ENCODE measurements at regions not wholly inside any gene's neighbourhood (a gene's known extent, or its start where the extent isn't known, plus 50 kb on each side); places are given as distances from the start of the nearest gene placed in this dataset.

GRCh38 chr21:25406887-25407579 lies 200.2 kb downstream of the MRPL39 start:
- TF ChIP-seq CTCF (IDR thresholded peaks at IDR 0.05; ENCODE audit: control extremely low read depth in 1 of 3, insufficient read depth in 1 of 3, low read depth in 1 of 3, low read length in 3 of 3) (no peak), POLR2A (IDR thresholded peaks at IDR 0.05; ENCODE audit: control extremely low read depth in 1 of 2, low read depth in 2 of 2, low read length in 2 of 2) (no peak), ATF2 (IDR thresholded peaks at IDR 0.05; ENCODE audit: low read length) (no peak), RBBP5 (IDR thresholded peaks at IDR 0.05; ENCODE audit: borderline replicate concordance, low read depth, low read length) (no peak), GABPA (IDR thresholded peaks at IDR 0.05; ENCODE audit: borderline replicate concordance, insufficient read depth, low read length) (no peak), YY1 (IDR thresholded peaks at IDR 0.05; ENCODE audit: low read depth, low read length) (no peak), CREB1 (IDR thresholded peaks at IDR 0.05) (no peak), JUN (IDR thresholded peaks at IDR 0.05; ENCODE audit: low read depth, low read length) (no peak), TAF1 (IDR thresholded peaks at IDR 0.05; ENCODE audit: low read depth, low read length) (no peak), CHD7 (IDR thresholded peaks at IDR 0.05; ENCODE audit: insufficient replicate concordance, low read length) (no peak)
